ENCODE measurements at regions not wholly inside any gene's neighbourhood (a gene's known extent, or its start where the extent isn't known, plus 50 kb on each side); places are given as distances from the start of the nearest gene placed in this dataset.

DNA sequence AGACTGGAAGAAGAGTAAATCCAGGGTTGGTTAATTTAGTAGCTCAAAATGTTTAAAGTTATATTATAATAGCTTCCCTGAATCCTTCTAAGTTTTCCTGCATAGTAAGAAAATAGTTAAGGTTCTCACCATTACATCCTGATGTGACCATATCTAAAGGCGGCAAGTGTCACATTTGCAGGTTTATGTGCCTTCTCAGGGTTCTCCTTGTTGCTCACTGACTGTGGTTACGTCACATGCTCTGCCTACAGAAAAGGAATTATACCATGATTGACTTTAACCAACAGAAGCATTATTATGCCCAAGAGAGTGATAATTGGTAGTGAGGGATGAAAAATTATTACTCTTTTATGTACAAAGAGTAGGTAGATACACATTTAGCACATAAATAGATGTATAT, 539.8 kb downstream of the PTPRC start:
- intact Hi-C loops (cut with DNase I) = no loop called here
- Histone ChIP-seq H3K36me3 (no peaks in the 10 kb centered on the region), H3K4me3 (no peak overlapping the region), H3K4me1 (no peaks in the 10 kb centered on the region), H3K9me3 (no peaks in the 10 kb centered on the region), H3K27ac (no peak overlapping the region), H3K27me3 (no peaks in the 10 kb centered on the region)
- ATAC-seq (no peak), DNase-seq (no peak)
- TF ChIP-seq CTCF (IDR thresholded peaks at IDR 0.05) = no peak

DNA sequence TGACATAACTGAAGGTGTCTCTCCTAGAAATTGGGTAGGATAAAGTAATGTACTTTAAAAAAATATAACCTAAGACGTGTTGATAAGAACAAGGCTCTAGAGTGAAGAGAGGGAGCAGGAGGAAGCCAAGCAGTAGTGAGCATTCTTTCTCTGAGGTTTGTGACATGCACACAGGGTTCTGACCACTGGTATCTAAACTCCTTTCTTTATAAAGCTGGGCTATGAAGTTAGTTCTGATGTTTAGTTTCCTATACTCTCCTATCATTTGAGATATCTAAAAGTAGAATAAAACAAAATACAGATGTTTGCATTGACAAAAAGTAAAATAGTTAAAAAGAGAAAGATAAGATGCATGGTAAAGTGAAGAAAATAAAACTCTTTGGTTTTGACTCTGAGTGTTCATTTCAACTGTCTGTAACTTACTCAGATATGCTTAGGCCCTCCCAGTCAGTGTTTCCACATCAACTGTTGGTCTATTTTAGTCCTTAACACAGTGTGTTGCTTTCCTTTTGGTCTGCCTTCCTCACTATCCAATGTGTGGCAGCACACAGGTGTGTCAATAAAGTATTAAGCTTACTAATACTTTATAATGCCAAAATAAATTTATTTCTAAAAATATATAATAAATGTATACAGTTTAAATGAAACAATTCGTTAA, 543.5 kb downstream of the PTPRC start:
- no peaks in the 10 kb centered on the region for H3K36me3 ChIP-seq
- H3K9me3 ChIP-seq = no peaks in the 10 kb centered on the region
- TF ChIP-seq CTCF (IDR thresholded peaks at IDR 0.05) = no peak
- no peak for DNase-seq
- no peak for ATAC-seq
- H3K4me1 ChIP-seq = no peaks in the 10 kb centered on the region
- intact Hi-C loops (cut with DNase I) = no loop called here
- no peaks in the 10 kb centered on the region for H3K27me3 ChIP-seq
- no peak overlapping the region for H3K4me3 ChIP-seq
- no peak overlapping the region for H3K27ac ChIP-seq

GRCh38 chr1:199184180-199184579, 545.3 kb downstream of the PTPRC start:
- Histone ChIP-seq H3K4me1 (no peaks in the 10 kb centered on the region), H3K27me3 (no peaks in the 10 kb centered on the region), H3K36me3 (no peaks in the 10 kb centered on the region), H3K27ac (no peak overlapping the region), H3K9me3 (no peaks in the 10 kb centered on the region), H3K4me3 (no peak overlapping the region)
- DNase-seq (no peak), ATAC-seq (no peak)
- no peak for TF ChIP-seq CTCF (IDR thresholded peaks at IDR 0.05)
- intact Hi-C loops (cut with DNase I) = no loop called here

DNA sequence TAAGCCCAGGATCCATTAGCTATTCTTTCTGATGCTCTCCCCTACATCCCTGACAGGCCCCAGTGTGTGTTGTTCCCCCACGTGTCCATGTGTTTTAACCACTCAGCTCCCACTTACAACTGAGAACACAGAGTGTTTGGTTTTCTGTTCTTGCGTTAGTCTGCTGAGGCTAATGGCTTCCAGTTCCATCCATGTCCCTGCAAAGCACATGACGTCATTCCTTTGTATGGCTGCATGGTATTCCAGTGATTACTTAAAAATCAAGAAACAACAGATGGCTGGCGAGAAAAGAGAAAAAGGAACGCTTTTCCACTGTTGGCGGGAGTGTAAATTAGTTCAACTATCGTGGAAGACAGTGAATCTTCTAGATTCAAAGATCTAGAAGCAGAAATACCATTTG, 556.0 kb downstream of the PTPRC start:
- ATAC-seq (no peak), DNase-seq (no peak)
- Histone ChIP-seq H3K4me3 (no peak overlapping the region), H3K9me3 (no peaks in the 10 kb centered on the region), H3K36me3 (no peaks in the 10 kb centered on the region), H3K27me3 (no peaks in the 10 kb centered on the region), H3K4me1 (no peaks in the 10 kb centered on the region), H3K27ac (no peak overlapping the region)
- no peak for TF ChIP-seq CTCF (IDR thresholded peaks at IDR 0.05)
- intact Hi-C loops (cut with DNase I) = no loop called here

GRCh38 chr1:199197695-199198094, 558.9 kb downstream of the PTPRC start:
- Histone ChIP-seq H3K4me1 (no peaks in the 10 kb centered on the region), H3K36me3 (no peaks in the 10 kb centered on the region), H3K27ac (no peak overlapping the region), H3K27me3 (no peaks in the 10 kb centered on the region), H3K9me3 (no peaks in the 10 kb centered on the region), H3K4me3 (no peak overlapping the region)
- no peak for TF ChIP-seq CTCF (IDR thresholded peaks at IDR 0.05)
- intact Hi-C loops (cut with DNase I) = no loop called here
- DNase-seq (no peak), ATAC-seq (no peak)

DNA sequence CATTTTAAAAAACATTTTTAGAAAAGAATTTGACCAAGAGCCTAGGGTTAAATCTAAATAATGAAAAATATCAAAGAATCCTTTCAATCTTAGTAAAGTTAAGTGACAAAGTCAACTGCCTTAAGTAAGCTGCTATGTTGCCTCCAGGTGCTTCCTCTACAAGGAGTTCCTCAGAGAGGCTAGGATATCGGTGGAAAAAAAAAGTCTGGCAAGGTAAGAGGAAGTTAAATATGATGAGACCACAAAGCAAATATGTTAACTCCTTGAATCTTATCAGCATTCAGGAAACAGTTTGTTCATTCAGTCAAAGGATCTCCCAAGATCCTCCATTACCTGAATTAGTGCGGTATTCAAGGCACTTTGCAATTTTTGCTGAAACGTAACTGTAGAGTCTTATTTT, 563.5 kb downstream of the PTPRC start:
- no peak overlapping the region for H3K27ac ChIP-seq
- no peaks in the 10 kb centered on the region for H3K4me1 ChIP-seq
- H3K9me3 ChIP-seq = no peaks in the 10 kb centered on the region
- H3K36me3 ChIP-seq = no peaks in the 10 kb centered on the region
- DNase-seq (no peak), ATAC-seq (peak; percentile 70)
- intact Hi-C loops (cut with DNase I) = no loop called here
- no peak overlapping the region for H3K4me3 ChIP-seq
- H3K27me3 ChIP-seq = no peaks in the 10 kb centered on the region
- TF ChIP-seq CTCF (IDR thresholded peaks at IDR 0.05) = no peak

Data from upper lobe of right lung (tissue), 1 donor.